Fibroblast of lung (primary cell): ENCODE measurements at regions not wholly inside any gene's neighbourhood (a gene's known extent, or its start where the extent isn't known, plus 50 kb on each side); places are given as distances from the start of the nearest gene placed in this dataset.
A peak's percentile ranks its signal among the peaks of the same experiment; 100 is the strongest.
"Not testable (repeated sequence)": the region's sequence is repeated elsewhere in the genome, so short reads cannot be mapped to it uniquely, and the experiment has no call there.

Source experiments
- DNase-seq, 2 donors: peaks; one replicate each; pipeline versions ENCODE4 v3.0.0 to v3.0.0-alpha.2; 2010; ENCODE audit warnings: low read depth in 2 of 2
- H2AFZ ChIP-seq: 2 replicates; pipeline ENCODE4 v1.5.1; 2012; ENCODE audit warnings: low read length, control low read depth, inconsistent platforms
- H3K27ac ChIP-seq: 2 replicates; pipeline ENCODE4 v1.5.1; 2011; ENCODE audit warnings: low read length, control low read depth; ENCODE audit not compliant: insufficient read depth
- H3K27me3 ChIP-seq: 2 replicates; pipeline ENCODE4 v1.5.1; 2011; ENCODE audit warnings: mild to moderate bottlenecking, low read length; ENCODE audit not compliant: control insufficient read depth, insufficient read depth
- H3K36me3 ChIP-seq: 2 replicates; pipeline ENCODE4 v1.5.1; 2011; ENCODE audit warnings: low read length; ENCODE audit not compliant: control insufficient read depth, insufficient read depth
- H3K4me1 ChIP-seq: 2 replicates; pipeline ENCODE4 v1.5.1; 2011; ENCODE audit warnings: low read length; ENCODE audit not compliant: control insufficient read depth, insufficient read depth; ENCODE audit errors: extremely low read depth
- H3K4me2 ChIP-seq: 2 replicates; pipeline ENCODE4 v1.5.1; 2011; ENCODE audit warnings: low read length, control low read depth; ENCODE audit not compliant: insufficient read depth; ENCODE audit errors: extremely low read depth
- H3K4me3 ChIP-seq, 4 experiments: fragments of 200-600 bp in 1 of 4; sonication (generic) in 1 of 4; replicated peaks in 1 of 4; 2 replicates each; pipeline ENCODE4 v1.5.1; 2011 to 2016; ENCODE audit warnings: low read length in 4 of 4, low read depth in 3 of 4, mild to moderate bottlenecking in 3 of 4, control low read depth in 2 of 4, inconsistent platforms in 1 of 4, mixed read lengths in 1 of 4; ENCODE audit not compliant: insufficient read depth in 1 of 4; ENCODE audit errors: control extremely low read depth in 1 of 4
- H3K79me2 ChIP-seq: 2 replicates; pipeline ENCODE4 v1.5.1; 2012; ENCODE audit warnings: mild to moderate bottlenecking, low read length, inconsistent platforms; ENCODE audit not compliant: control insufficient read depth, insufficient read depth
- H3K9ac ChIP-seq: 2 replicates; pipeline ENCODE4 v1.5.1; 2011; ENCODE audit warnings: mild to moderate bottlenecking, low read length, control low read depth; ENCODE audit not compliant: insufficient read depth
- H3K9me3 ChIP-seq: 2 replicates; pipeline ENCODE4 v1.5.1; 2012; ENCODE audit warnings: low read depth, low read length; ENCODE audit not compliant: control insufficient read depth, insufficient read depth
- H4K20me1 ChIP-seq: 2 replicates; pipeline ENCODE4 v1.5.1; 2011; ENCODE audit warnings: low read length; ENCODE audit not compliant: control insufficient read depth, insufficient read depth; ENCODE audit errors: extremely low read depth
- EZH2 ChIP-seq: IDR thresholded peaks from 2 replicates; pipeline ENCODE4 v1.5.1; 2012; ENCODE audit warnings: low read length, control low read depth, mild to moderate bottlenecking; ENCODE audit errors: missing control alignments
- TF ChIP-seq, protein P1 (sequence below), 2 donors: IDR thresholded peaks in 1 of 2; conservative IDR thresholded peaks in 1 of 2; 1 replicate in 1 of 2; 2 replicates in 1 of 2; pipeline ENCODE4 v1.5.1; 2011 to 2012; ENCODE audit warnings: low read length in 2 of 2, control low read depth in 1 of 2, inconsistent platforms in 1 of 2, low read depth in 1 of 2, mild to moderate bottlenecking in 1 of 2

DNA sequence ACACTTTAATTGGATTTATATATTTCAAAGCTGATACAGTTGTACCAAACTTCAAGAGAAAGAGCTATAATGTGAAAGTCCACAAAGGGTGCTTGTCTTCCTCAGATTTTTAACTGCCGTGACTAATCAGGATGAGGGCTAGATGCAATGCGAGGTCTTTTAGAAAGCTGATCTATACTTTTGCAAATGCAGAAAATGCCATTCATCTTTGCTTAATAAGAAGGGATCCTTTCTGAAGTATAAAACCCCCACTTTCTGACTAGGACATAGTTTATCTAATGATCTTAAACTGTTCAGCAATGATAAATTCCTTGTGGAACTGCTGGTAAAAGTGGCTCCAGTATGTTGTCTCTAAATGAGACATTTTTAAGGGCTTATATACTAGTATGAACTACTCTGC lies 102.7 kb upstream of the NGF start:
- no peak overlapping the region for H3K27ac ChIP-seq
- H3K79me2 ChIP-seq, result no peaks in the 10 kb centered on the region
- no peaks in the 10 kb centered on the region for H3K36me3 ChIP-seq
- H2AFZ ChIP-seq, result no peak overlapping the region
- no peak overlapping the region for H3K4me3 ChIP-seq
- no peaks in the 10 kb centered on the region for H3K9me3 ChIP-seq
- TF ChIP-seq EZH2, result no peak
- TF ChIP-seq, protein P1, sequence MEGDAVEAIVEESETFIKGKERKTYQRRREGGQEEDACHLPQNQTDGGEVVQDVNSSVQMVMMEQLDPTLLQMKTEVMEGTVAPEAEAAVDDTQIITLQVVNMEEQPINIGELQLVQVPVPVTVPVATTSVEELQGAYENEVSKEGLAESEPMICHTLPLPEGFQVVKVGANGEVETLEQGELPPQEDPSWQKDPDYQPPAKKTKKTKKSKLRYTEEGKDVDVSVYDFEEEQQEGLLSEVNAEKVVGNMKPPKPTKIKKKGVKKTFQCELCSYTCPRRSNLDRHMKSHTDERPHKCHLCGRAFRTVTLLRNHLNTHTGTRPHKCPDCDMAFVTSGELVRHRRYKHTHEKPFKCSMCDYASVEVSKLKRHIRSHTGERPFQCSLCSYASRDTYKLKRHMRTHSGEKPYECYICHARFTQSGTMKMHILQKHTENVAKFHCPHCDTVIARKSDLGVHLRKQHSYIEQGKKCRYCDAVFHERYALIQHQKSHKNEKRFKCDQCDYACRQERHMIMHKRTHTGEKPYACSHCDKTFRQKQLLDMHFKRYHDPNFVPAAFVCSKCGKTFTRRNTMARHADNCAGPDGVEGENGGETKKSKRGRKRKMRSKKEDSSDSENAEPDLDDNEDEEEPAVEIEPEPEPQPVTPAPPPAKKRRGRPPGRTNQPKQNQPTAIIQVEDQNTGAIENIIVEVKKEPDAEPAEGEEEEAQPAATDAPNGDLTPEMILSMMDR (conservative IDR thresholded peaks at IDR 0.05 in 1 of 2, IDR thresholded peaks at IDR 0.05 in 1 of 2; ENCODE audit: low read depth in 1 of 2, low read length in 2 of 2), result no peak
- peak in 1 of 2 donors; percentile 37 for DNase-seq
- no peak overlapping the region for H3K4me2 ChIP-seq
- no peaks in the 10 kb centered on the region for H3K4me1 ChIP-seq
- no peaks in the 10 kb centered on the region for H4K20me1 ChIP-seq
- H3K27me3 ChIP-seq, result no peaks in the 10 kb centered on the region
- H3K9ac ChIP-seq, result no peak overlapping the region

DNA sequence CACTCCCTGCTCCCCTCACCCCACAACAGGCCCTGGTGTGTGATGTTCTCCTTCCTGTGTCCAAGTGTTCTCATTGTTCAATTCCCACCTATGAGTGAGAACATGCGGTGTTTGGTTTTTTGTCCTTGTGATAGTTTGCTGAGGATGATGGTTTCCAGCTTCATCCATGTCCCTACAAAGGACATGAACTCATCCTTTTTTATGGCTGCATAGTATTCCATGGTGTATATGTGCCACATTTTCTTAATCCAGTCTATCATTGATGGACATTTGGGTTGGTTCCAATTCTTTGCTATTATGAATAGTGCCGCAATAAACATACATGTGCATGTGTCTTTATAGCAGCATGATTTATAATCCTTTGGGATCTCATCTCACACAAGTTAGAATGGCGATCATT lies 101.5 kb upstream of the NGF start:
- not testable (repeated sequence) for H3K9me3 ChIP-seq, H3K27ac ChIP-seq, H4K20me1 ChIP-seq, H2AFZ ChIP-seq, H3K79me2 ChIP-seq, H3K27me3 ChIP-seq, H3K4me2 ChIP-seq, DNase-seq, H3K4me3 ChIP-seq, H3K36me3 ChIP-seq, H3K4me1 ChIP-seq, H3K9ac ChIP-seq

DNA sequence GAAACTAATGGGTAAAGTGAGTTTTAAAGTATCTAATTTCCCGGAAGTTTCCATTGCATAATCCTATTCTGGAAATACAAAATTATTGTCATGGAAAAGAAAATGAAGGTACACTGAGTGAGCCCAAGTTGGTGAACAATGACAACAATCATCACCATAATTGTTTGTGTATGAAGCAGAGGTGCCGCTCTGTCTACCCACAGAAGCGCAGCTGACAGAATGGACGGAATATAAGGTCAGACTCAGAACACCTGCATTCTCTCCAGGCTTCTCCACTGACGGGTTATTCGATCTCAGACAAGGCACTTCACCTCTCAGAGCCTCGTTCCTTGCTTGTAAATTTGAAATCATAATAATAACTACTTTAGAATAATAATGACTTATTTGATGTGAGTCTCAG lies 99.1 kb upstream of the NGF start:
- Histone ChIP-seq H3K36me3 (no peaks in the 10 kb centered on the region), H2AFZ (no peak overlapping the region), H3K27ac (no peak overlapping the region), H3K27me3 (no peaks in the 10 kb centered on the region), H4K20me1 (no peaks in the 10 kb centered on the region), H3K79me2 (no peaks in the 10 kb centered on the region), H3K4me2 (no peak overlapping the region), H3K9me3 (no peaks in the 10 kb centered on the region), H3K4me1 (no peaks in the 10 kb centered on the region), H3K4me3 (no peak overlapping the region), H3K9ac (no peak overlapping the region)
- TF ChIP-seq, protein P1 (conservative IDR thresholded peaks at IDR 0.05 in 1 of 2, IDR thresholded peaks at IDR 0.05 in 1 of 2; ENCODE audit: low read depth in 1 of 2, low read length in 2 of 2), result no peak
- no peak for TF ChIP-seq EZH2
- DNase-seq, result no peak

DNA sequence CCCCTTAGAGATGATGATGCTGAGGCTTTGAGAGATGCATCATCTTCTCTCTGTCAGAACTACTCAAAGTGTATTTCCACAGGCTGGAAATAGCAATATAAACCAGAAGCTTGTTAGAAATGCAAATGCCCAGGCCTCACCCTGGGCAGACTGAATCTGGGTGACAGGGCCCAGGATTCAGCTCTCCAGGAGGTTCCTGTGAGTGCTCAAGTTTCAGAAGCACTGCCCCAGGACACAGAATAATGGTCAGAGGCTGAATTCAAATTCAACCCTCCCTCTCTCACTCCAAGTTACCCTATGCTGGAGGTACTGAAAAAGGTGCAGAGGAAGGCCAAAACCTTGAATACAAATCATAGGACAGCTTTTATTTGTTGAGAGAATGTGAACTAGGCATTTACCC lies 98.5 kb upstream of the NGF start:
- peaks cover 4% of the 10 kb centered on the region for H3K4me1 ChIP-seq
- H3K79me2 ChIP-seq, result no peaks in the 10 kb centered on the region
- H3K9ac ChIP-seq, result no peak overlapping the region
- H3K9me3 ChIP-seq, result no peaks in the 10 kb centered on the region
- H3K36me3 ChIP-seq, result no peaks in the 10 kb centered on the region
- TF ChIP-seq, protein P1 (conservative IDR thresholded peaks at IDR 0.05 in 1 of 2, IDR thresholded peaks at IDR 0.05 in 1 of 2; ENCODE audit: low read depth in 1 of 2, low read length in 2 of 2), result no peak
- TF ChIP-seq EZH2, result no peak
- H2AFZ ChIP-seq, result no peak overlapping the region
- H3K27ac ChIP-seq, result no peak overlapping the region
- DNase-seq, result no peak
- H3K27me3 ChIP-seq, result no peaks in the 10 kb centered on the region
- H3K4me2 ChIP-seq, result no peak overlapping the region
- H4K20me1 ChIP-seq, result no peaks in the 10 kb centered on the region
- no peak overlapping the region for H3K4me3 ChIP-seq
